Neural cell (in vitro differentiated cells): ENCODE measurements at regions not wholly inside any gene's neighbourhood (a gene's known extent, or its start where the extent isn't known, plus 50 kb on each side); places are given as distances from the start of the nearest gene placed in this dataset.

Experiments
- H2AFZ ChIP-seq: fragments of 200-600, 300-800 bp; sonication (generic), shearing (Covaris generic); 2 replicates; pipeline ENCODE4 v1.6.0; 2014; ENCODE audit warnings: low read depth, mild to moderate bottlenecking, antibody characterized with exemption, low read length, moderate library complexity
- H3F3A ChIP-seq: fragments of 200-600 bp; shearing (Covaris generic); 2 replicates; pipeline ENCODE4 v1.6.1; 2016; ENCODE audit warnings: mild to moderate bottlenecking, moderate library complexity, mixed read lengths, antibody characterized with exemption, low read length; ENCODE audit not compliant: insufficient read depth, poor library complexity, severe bottlenecking
- H3K27ac ChIP-seq: fragments of 200-600, 300-800 bp; sonication (generic), shearing (Covaris generic); 2 replicates; pipeline ENCODE4 v1.5.1; 2014; ENCODE audit warnings: mild to moderate bottlenecking, low read length, moderate library complexity
- H3K27me3 ChIP-seq: fragments of 300-800, 200-600 bp; sonication (generic), shearing (Covaris generic); 2 replicates; pipeline ENCODE4 v1.6.0; 2014; ENCODE audit warnings: mild to moderate bottlenecking, low read depth, low read length, moderate library complexity; ENCODE audit not compliant: insufficient read depth
- H3K36me3 ChIP-seq: fragments of 300-800, 200-600 bp; sonication (generic), shearing (Covaris generic); 2 replicates; pipeline ENCODE4 v1.5.1; 2014; ENCODE audit warnings: mild to moderate bottlenecking, antibody characterized with exemption, low read length, moderate library complexity; ENCODE audit not compliant: insufficient read depth
- H3K4me2 ChIP-seq: fragments of 300-800, 200-600 bp; sonication (generic), shearing (Covaris generic); 2 replicates; pipeline ENCODE4 v1.6.0; 2014; ENCODE audit warnings: mild to moderate bottlenecking, low read length
- H3K4me3 ChIP-seq: fragments of 300-800, 200-600 bp; sonication (generic), shearing (Covaris generic); 2 replicates; pipeline ENCODE4 v1.5.1; 2014; ENCODE audit warnings: mild to moderate bottlenecking, low read length, moderate library complexity
- H3K79me2 ChIP-seq: fragments of 200-600 bp; shearing (Covaris generic); replicated peaks from 2 replicates; pipeline ENCODE4 v1.6.0; 2014; ENCODE audit warnings: mild to moderate bottlenecking, low read length, moderate library complexity; ENCODE audit not compliant: insufficient read depth
- H3K9ac ChIP-seq: fragments of 300-800, 200-600 bp; sonication (generic), shearing (Covaris generic); 2 replicates; pipeline ENCODE4 v1.6.1; 2016; ENCODE audit warnings: mild to moderate bottlenecking, low read length, mixed read lengths
- H3K9me2 ChIP-seq: fragments of 200-600 bp; shearing (Covaris generic); 2 replicates; pipeline ENCODE4 v1.6.1; 2016; ENCODE audit warnings: mild to moderate bottlenecking, low read length, mixed read lengths; ENCODE audit not compliant: insufficient read depth
- H3K9me3 ChIP-seq: fragments of 200-600, 300-800 bp; sonication (generic), shearing (Covaris generic); 2 replicates; pipeline ENCODE4 v1.6.1; 2016; ENCODE audit warnings: mild to moderate bottlenecking, mixed run types, low read length, moderate library complexity, mixed read lengths
- H4K20me1 ChIP-seq: fragments of 200-600 bp; shearing (Covaris generic); 2 replicates; pipeline ENCODE4 v1.6.1; 2016; ENCODE audit warnings: mild to moderate bottlenecking, mixed run types; ENCODE audit not compliant: insufficient read depth
- EP300 ChIP-seq: fragments of 450-650 bp; conservative IDR thresholded peaks from 2 replicates; pipeline ENCODE4 v1.6.1; 2014; ENCODE audit warnings: antibody characterized with exemption, mild to moderate bottlenecking, moderate library complexity; ENCODE audit not compliant: poor library complexity, severe bottlenecking
- EZH2 ChIP-seq: fragments of 200-600, 300-800 bp; shearing (Covaris generic), sonication (generic); IDR thresholded peaks from 2 replicates; pipeline ENCODE4 v1.6.1; 2014; ENCODE audit warnings: antibody characterized with exemption, low read length, borderline replicate concordance, mild to moderate bottlenecking; ENCODE audit not compliant: insufficient read depth, poor library complexity, severe bottlenecking
- MXI1 ChIP-seq: fragments of 450-650 bp; conservative IDR thresholded peaks from 2 replicates; pipeline ENCODE4 v1.6.1; 2014; ENCODE audit warnings: antibody characterized with exemption, mild to moderate bottlenecking; ENCODE audit not compliant: poor library complexity, severe bottlenecking
- POLR2AphosphoS5 ChIP-seq: IDR thresholded peaks from 2 replicates; pipeline ENCODE4 v1.6.1; 2012
- RAD21 ChIP-seq: fragments of 450-650 bp; conservative IDR thresholded peaks from 2 replicates; pipeline ENCODE4 v1.6.1; 2014; ENCODE audit warnings: antibody characterized with exemption, mild to moderate bottlenecking, moderate library complexity
- SMC3 ChIP-seq: fragments of 450-650 bp; conservative IDR thresholded peaks from 2 replicates; pipeline ENCODE4 v1.6.1; 2014; ENCODE audit warnings: antibody characterized with exemption, mild to moderate bottlenecking, moderate library complexity; ENCODE audit not compliant: poor library complexity
- TAF1 ChIP-seq: IDR thresholded peaks from 2 replicates; pipeline ENCODE4 v1.6.1; 2012; ENCODE audit warnings: low read depth
- TF ChIP-seq, protein P1 (sequence below): fragments of 450-650 bp; IDR thresholded peaks from 2 replicates; pipeline ENCODE4 v1.5.1; 2014; ENCODE audit warnings: antibody characterized with exemption, mild to moderate bottlenecking, moderate library complexity; ENCODE audit not compliant: poor library complexity, severe bottlenecking
- TF ChIP-seq, protein P2 (sequence below): IDR thresholded peaks from 2 replicates; pipeline ENCODE4 v1.6.1; 2012; ENCODE audit warnings: borderline replicate concordance

DNA sequence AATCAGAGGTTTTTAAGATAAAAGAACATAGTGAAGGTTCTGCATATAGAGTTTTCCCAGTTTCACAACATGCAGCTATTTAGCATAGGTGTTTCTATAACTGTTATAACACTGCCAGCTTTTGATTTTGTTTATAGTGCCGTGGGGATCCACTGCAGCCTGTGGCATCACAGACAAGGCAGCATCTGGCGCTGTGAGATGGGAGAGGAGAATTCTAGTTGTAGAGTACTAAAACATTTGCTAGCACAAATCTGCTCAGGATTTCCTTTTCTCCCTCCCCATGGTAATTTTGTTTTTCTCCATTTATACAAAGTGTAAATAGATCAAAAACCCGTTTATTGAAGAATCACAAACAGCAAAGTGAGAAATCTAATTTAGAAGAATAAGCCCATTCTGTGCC lies 482.8 kb upstream of the NCAM2 start:
- no peak overlapping the region for H3K4me2 ChIP-seq
- no peaks in the 10 kb centered on the region for H3K79me2 ChIP-seq
- no peak overlapping the region for H3K27ac ChIP-seq
- no peaks in the 10 kb centered on the region for H3F3A ChIP-seq
- no peak overlapping the region for H2AFZ ChIP-seq
- H3K27me3 ChIP-seq = no peaks in the 10 kb centered on the region
- no peak overlapping the region for H3K9ac ChIP-seq
- TF ChIP-seq MXI1 = no peak
- no peak for TF ChIP-seq SMC3
- no peak for TF ChIP-seq EP300
- TF ChIP-seq RAD21 = no peak
- no peak for TF ChIP-seq TAF1
- TF ChIP-seq POLR2AphosphoS5 = no peak
- TF ChIP-seq EZH2 = no peak
- TF ChIP-seq, protein P1, sequence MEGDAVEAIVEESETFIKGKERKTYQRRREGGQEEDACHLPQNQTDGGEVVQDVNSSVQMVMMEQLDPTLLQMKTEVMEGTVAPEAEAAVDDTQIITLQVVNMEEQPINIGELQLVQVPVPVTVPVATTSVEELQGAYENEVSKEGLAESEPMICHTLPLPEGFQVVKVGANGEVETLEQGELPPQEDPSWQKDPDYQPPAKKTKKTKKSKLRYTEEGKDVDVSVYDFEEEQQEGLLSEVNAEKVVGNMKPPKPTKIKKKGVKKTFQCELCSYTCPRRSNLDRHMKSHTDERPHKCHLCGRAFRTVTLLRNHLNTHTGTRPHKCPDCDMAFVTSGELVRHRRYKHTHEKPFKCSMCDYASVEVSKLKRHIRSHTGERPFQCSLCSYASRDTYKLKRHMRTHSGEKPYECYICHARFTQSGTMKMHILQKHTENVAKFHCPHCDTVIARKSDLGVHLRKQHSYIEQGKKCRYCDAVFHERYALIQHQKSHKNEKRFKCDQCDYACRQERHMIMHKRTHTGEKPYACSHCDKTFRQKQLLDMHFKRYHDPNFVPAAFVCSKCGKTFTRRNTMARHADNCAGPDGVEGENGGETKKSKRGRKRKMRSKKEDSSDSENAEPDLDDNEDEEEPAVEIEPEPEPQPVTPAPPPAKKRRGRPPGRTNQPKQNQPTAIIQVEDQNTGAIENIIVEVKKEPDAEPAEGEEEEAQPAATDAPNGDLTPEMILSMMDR = no peak
- TF ChIP-seq, protein P2, sequence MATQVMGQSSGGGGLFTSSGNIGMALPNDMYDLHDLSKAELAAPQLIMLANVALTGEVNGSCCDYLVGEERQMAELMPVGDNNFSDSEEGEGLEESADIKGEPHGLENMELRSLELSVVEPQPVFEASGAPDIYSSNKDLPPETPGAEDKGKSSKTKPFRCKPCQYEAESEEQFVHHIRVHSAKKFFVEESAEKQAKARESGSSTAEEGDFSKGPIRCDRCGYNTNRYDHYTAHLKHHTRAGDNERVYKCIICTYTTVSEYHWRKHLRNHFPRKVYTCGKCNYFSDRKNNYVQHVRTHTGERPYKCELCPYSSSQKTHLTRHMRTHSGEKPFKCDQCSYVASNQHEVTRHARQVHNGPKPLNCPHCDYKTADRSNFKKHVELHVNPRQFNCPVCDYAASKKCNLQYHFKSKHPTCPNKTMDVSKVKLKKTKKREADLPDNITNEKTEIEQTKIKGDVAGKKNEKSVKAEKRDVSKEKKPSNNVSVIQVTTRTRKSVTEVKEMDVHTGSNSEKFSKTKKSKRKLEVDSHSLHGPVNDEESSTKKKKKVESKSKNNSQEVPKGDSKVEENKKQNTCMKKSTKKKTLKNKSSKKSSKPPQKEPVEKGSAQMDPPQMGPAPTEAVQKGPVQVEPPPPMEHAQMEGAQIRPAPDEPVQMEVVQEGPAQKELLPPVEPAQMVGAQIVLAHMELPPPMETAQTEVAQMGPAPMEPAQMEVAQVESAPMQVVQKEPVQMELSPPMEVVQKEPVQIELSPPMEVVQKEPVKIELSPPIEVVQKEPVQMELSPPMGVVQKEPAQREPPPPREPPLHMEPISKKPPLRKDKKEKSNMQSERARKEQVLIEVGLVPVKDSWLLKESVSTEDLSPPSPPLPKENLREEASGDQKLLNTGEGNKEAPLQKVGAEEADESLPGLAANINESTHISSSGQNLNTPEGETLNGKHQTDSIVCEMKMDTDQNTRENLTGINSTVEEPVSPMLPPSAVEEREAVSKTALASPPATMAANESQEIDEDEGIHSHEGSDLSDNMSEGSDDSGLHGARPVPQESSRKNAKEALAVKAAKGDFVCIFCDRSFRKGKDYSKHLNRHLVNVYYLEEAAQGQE = no peak
- no peak overlapping the region for H3K4me3 ChIP-seq
- no peaks in the 10 kb centered on the region for H3K36me3 ChIP-seq
- no peaks in the 10 kb centered on the region for H3K9me2 ChIP-seq
- no peaks in the 10 kb centered on the region for H4K20me1 ChIP-seq
- no peaks in the 10 kb centered on the region for H3K9me3 ChIP-seq

DNA sequence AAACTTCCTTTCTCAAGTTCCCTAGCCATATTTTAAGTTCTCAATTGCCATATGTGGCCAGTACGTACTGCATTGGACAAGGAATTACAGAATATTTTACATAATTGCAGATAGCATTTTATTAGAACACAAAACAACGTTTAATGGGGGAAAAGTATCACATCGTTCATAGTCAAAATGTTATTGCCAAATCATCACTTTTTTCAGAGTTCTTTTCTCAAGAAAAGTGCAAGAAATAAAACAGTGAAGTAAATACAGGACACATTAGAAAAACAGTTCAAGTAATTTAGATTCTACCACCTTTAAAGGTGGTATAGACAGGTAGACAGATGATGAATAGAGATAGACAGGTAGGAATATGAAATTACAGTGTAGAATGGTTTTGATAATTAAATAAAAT lies 479.1 kb upstream of the NCAM2 start:
- H3K9me2 ChIP-seq = no peaks in the 10 kb centered on the region
- no peaks in the 10 kb centered on the region for H3K27me3 ChIP-seq
- H3K27ac ChIP-seq = no peak overlapping the region
- H3K4me2 ChIP-seq = no peak overlapping the region
- H2AFZ ChIP-seq = no peak overlapping the region
- H4K20me1 ChIP-seq = no peaks in the 10 kb centered on the region
- TF ChIP-seq EP300 (no peak), EZH2 (no peak), RAD21 (no peak), TAF1 (no peak), MXI1 (no peak), POLR2AphosphoS5 (no peak), SMC3 (no peak)
- TF ChIP-seq, protein P1 = no peak
- TF ChIP-seq, protein P2 = no peak
- H3F3A ChIP-seq = no peaks in the 10 kb centered on the region
- H3K4me3 ChIP-seq = no peak overlapping the region
- H3K36me3 ChIP-seq = no peaks in the 10 kb centered on the region
- no peaks in the 10 kb centered on the region for H3K79me2 ChIP-seq
- H3K9me3 ChIP-seq = no peaks in the 10 kb centered on the region
- no peak overlapping the region for H3K9ac ChIP-seq
